Endodermal cell (in vitro differentiated cells): ENCODE measurements at regions not wholly inside any gene's neighbourhood (a gene's known extent, or its start where the extent isn't known, plus 50 kb on each side); places are given as distances from the start of the nearest gene placed in this dataset.
A peak's percentile ranks its signal among the peaks of the same experiment; 100 is the strongest.

ENCODE experiments used
- DNase-seq: peaks from one replicate; pipeline ENCODE4 v3.0.0-alpha.2; 2017
- H3K27ac ChIP-seq: 2 replicates; pipeline ENCODE4 v1.5.1; 2013; ENCODE audit warnings: mild to moderate bottlenecking, low read depth, low read length, moderate library complexity
- H3K27me3 ChIP-seq: 2 replicates; pipeline ENCODE4 v1.6.1; 2013; ENCODE audit warnings: mild to moderate bottlenecking, low read length, moderate library complexity; ENCODE audit not compliant: insufficient read depth, control insufficient read depth, poor library complexity, severe bottlenecking
- H3K36me3 ChIP-seq: 2 replicates; pipeline ENCODE4 v1.7.0; 2013; ENCODE audit warnings: mild to moderate bottlenecking, low read length, moderate library complexity; ENCODE audit not compliant: control insufficient read depth, insufficient read depth
- H3K4me1 ChIP-seq: one replicate; pipeline ENCODE4 v1.7.0; 2013; ENCODE audit warnings: low read length; ENCODE audit not compliant: control insufficient read depth, insufficient read depth
- H3K4me3 ChIP-seq: 2 replicates; pipeline ENCODE4 v1.5.1; 2013; ENCODE audit warnings: mild to moderate bottlenecking, low read length, moderate library complexity
- H3K9ac ChIP-seq: 2 replicates; pipeline ENCODE4 v1.6.1; 2013; ENCODE audit warnings: mild to moderate bottlenecking, low read length, moderate library complexity; ENCODE audit not compliant: poor library complexity, severe bottlenecking; ENCODE audit errors: extremely low read depth
- H3K9me3 ChIP-seq: 2 replicates; pipeline ENCODE4 v1.6.1; 2013; ENCODE audit warnings: mild to moderate bottlenecking, low read length, moderate library complexity; ENCODE audit not compliant: control insufficient read depth
- H3K27ac Mint-ChIP-seq: 2 replicates; pipeline ENCODE4 v1.8.0; 2020; ENCODE audit warnings: mixed read lengths
- H3K27me3 Mint-ChIP-seq: 2 replicates; pipeline ENCODE4 v1.8.0; 2021; ENCODE audit warnings: mild to moderate bottlenecking, mixed read lengths; ENCODE audit not compliant: insufficient read depth
- H3K36me3 Mint-ChIP-seq: 2 replicates; pipeline ENCODE4 v1.8.0; 2020; ENCODE audit warnings: low read depth, mixed read lengths
- H3K4me1 Mint-ChIP-seq: 2 replicates; pipeline ENCODE4 v1.8.0; 2020; ENCODE audit warnings: mixed read lengths
- H3K4me3 Mint-ChIP-seq: 2 replicates; pipeline ENCODE4 v1.8.0; 2020; ENCODE audit warnings: mild to moderate bottlenecking, moderate library complexity, mixed read lengths
- H3K9me3 Mint-ChIP-seq: 2 replicates; pipeline ENCODE4 v1.8.0; 2020; ENCODE audit warnings: mild to moderate bottlenecking, mixed read lengths
- CTCF ChIP-seq: fragments of 200-600 bp; sonication (generic); conservative IDR thresholded peaks from 2 replicates; pipeline ENCODE4 v1.5.0; 2021; ENCODE audit warnings: antibody characterized with exemption, mild to moderate bottlenecking
- WGBS, 2 experiments: methylation state at CpG; one replicate each; pipeline versions ENCODE4 v1.1.5 to v1.1.7; 2013; ENCODE audit warnings: missing lambda C conversion rate in 2 of 2, mixed read lengths in 1 of 2; ENCODE audit not compliant: insufficient coverage in 1 of 2, insufficient read length in 1 of 2; 5-methylcytosine and 5-hydroxymethylcytosine counted together

DNA sequence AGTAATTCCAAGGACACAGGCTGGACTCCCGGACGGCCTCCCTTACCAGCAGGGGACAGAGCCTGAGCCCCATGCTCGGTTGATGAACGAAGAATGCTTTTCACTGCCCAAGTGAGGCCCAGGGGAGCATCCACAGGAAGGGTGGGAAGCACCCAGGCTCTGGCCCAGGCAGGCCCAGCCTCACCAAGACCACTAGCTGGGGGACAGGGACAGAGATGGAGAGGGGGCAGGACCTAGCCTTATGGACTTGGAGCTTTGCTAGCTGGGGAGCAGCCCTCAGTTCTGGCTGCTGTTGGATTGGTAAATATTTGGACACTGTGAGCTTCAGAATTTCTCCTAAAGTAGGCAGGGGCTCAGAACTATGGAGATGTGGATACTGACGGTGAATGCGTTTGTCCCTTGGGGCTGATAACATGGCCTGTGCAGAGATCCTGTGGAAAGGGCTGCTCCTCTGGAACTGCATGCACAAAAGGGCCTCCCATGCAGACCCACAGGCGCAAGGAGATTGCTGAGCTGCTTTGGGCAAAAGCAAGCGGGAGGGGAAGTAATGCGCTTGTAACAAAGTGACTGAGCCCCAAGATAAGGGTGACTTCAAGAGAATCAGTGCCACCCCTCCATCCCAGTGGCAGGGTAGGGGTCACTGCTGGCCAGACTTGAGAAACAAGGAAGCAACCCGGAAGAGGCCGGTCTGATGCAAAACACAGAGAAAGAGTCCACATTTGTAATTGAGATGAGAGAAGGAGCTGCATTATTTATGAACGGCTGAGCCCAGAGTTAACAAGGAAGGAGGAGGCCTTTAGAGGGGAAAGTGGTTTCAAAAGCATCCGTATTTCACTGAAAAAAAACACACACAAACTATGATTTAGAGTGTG lies 70.1 kb upstream of the MEF2A start:
- no peaks in the 10 kb centered on the region for H3K27me3 Mint-ChIP-seq
- Histone ChIP-seq H3K36me3 (no peaks in the 10 kb centered on the region), H3K27ac (peak overlapping the region; percentile 89), H3K4me3 (no peak overlapping the region), H3K27me3 (no peaks in the 10 kb centered on the region), H3K9me3 (no peaks in the 10 kb centered on the region), H3K4me1 (no peaks in the 10 kb centered on the region), H3K9ac (no peak overlapping the region)
- peaks cover 5% of the 10 kb centered on the region for H3K9me3 Mint-ChIP-seq
- DNase-seq = no peak
- H3K36me3 Mint-ChIP-seq = no peaks in the 10 kb centered on the region
- H3K4me3 Mint-ChIP-seq = no peak overlapping the region
- H3K4me1 Mint-ChIP-seq = no peaks in the 10 kb centered on the region
- 80 to 83% methylated on average over 10 to 12 of the region's 13 CpGs for WGBS, 2 experiments
- no peak for TF ChIP-seq CTCF
- H3K27ac Mint-ChIP-seq = no peak overlapping the region

GRCh38 chr15:99496302-99496629 lies 69.5 kb upstream of the MEF2A start:
- no peaks in the 10 kb centered on the region for H3K27me3 ChIP-seq
- Mint-ChIP-seq H3K4me3 (no peak overlapping the region), H3K4me1 (no peaks in the 10 kb centered on the region), H3K36me3 (no peaks in the 10 kb centered on the region), H3K27me3 (no peaks in the 10 kb centered on the region), H3K27ac (no peak overlapping the region), H3K9me3 (peaks cover 5% of the 10 kb centered on the region)
- H3K36me3 ChIP-seq = no peaks in the 10 kb centered on the region
- no peak overlapping the region for H3K4me3 ChIP-seq
- WGBS, 2 experiments = 93 to 100% methylated on average over 2 to 9 of the region's 9 CpGs
- TF ChIP-seq CTCF = no peak
- peak overlapping the region; percentile 89 for H3K27ac ChIP-seq
- no peak overlapping the region for H3K9ac ChIP-seq
- no peak for DNase-seq
- no peaks in the 10 kb centered on the region for H3K9me3 ChIP-seq
- no peaks in the 10 kb centered on the region for H3K4me1 ChIP-seq

GRCh38 chr15:99502182-99502581 lies 63.6 kb upstream of the MEF2A start:
- no peaks in the 10 kb centered on the region for H3K4me1 Mint-ChIP-seq
- 80 to 88% methylated on average over 1 to 4 of the region's 4 CpGs for WGBS, 2 experiments

More at GRCh38 chr15:99502182-99502581, 63.6 kb upstream of the MEF2A start:
- Histone ChIP-seq H3K36me3 (no peaks in the 10 kb centered on the region), H3K9me3 (no peaks in the 10 kb centered on the region), H3K4me3 (no peak overlapping the region), H3K27ac (no peak overlapping the region), H3K4me1 (no peaks in the 10 kb centered on the region), H3K9ac (no peak overlapping the region), H3K27me3 (no peaks in the 10 kb centered on the region)
- no peaks in the 10 kb centered on the region for H3K27me3 Mint-ChIP-seq
- no peak for TF ChIP-seq CTCF
- no peaks in the 10 kb centered on the region for H3K9me3 Mint-ChIP-seq
- H3K4me3 Mint-ChIP-seq = no peak overlapping the region
- DNase-seq = peak; percentile 23
- H3K27ac Mint-ChIP-seq = no peak overlapping the region
- H3K36me3 Mint-ChIP-seq = no peaks in the 10 kb centered on the region
